Tibial nerve (tissue), 4 donors: ENCODE measurements at regions not wholly inside any gene's neighbourhood (a gene's known extent, or its start where the extent isn't known, plus 50 kb on each side); places are given as distances from the start of the nearest gene placed in this dataset.

Source experiments
- EP300 ChIP-seq, 2 donors: sonication (generic); formaldehyde crosslinking; IDR thresholded peaks; one replicate each; pipeline ENCODE4 v1.6.1; 2017; ENCODE audit warnings: antibody characterized with exemption in 2 of 2, mild to moderate bottlenecking in 1 of 2
- TF ChIP-seq, protein P1 (sequence below), 5 experiments: fragments of 200-600 bp in 3 of 5; fragments of 450-650 bp in 2 of 5; sonication (generic) in 3 of 5; IDR thresholded peaks; one replicate each; pipeline ENCODE4 v1.5.1; 2016 to 2019; ENCODE audit warnings: antibody characterized with exemption in 5 of 5, mild to moderate bottlenecking in 3 of 5, moderate library complexity in 2 of 5

GRCh38 chr20:58573257-58573656 is 58.1 kb upstream of the APCDD1L start:
- TF ChIP-seq, protein P1, sequence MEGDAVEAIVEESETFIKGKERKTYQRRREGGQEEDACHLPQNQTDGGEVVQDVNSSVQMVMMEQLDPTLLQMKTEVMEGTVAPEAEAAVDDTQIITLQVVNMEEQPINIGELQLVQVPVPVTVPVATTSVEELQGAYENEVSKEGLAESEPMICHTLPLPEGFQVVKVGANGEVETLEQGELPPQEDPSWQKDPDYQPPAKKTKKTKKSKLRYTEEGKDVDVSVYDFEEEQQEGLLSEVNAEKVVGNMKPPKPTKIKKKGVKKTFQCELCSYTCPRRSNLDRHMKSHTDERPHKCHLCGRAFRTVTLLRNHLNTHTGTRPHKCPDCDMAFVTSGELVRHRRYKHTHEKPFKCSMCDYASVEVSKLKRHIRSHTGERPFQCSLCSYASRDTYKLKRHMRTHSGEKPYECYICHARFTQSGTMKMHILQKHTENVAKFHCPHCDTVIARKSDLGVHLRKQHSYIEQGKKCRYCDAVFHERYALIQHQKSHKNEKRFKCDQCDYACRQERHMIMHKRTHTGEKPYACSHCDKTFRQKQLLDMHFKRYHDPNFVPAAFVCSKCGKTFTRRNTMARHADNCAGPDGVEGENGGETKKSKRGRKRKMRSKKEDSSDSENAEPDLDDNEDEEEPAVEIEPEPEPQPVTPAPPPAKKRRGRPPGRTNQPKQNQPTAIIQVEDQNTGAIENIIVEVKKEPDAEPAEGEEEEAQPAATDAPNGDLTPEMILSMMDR (IDR thresholded peaks at IDR 0.05), result no peak
- TF ChIP-seq EP300 (IDR thresholded peaks at IDR 0.05), result no peak
